Fibroblast of pulmonary artery (primary cell): ENCODE measurements at regions not wholly inside any gene's neighbourhood (a gene's known extent, or its start where the extent isn't known, plus 50 kb on each side); places are given as distances from the start of the nearest gene placed in this dataset.
A peak's percentile ranks its signal among the peaks of the same experiment; 100 is the strongest.
"Not testable (repeated sequence)": the region's sequence is repeated elsewhere in the genome, so short reads cannot be mapped to it uniquely, and the experiment has no call there.

Source experiments
- DNase-seq: peaks from one replicate; pipeline ENCODE4 v3.0.0-alpha.2; 2010; ENCODE audit warnings: low read depth
- H3K4me3 ChIP-seq: replicated peaks from 2 replicates; pipeline ENCODE4 v1.5.1; 2011; ENCODE audit warnings: low read depth, mild to moderate bottlenecking, control low read depth, low read length, moderate library complexity
- TF ChIP-seq, protein P1 (sequence below): IDR thresholded peaks from 2 replicates; pipeline ENCODE4 v1.5.1; 2011; ENCODE audit warnings: mild to moderate bottlenecking, control low read depth, low read length, inconsistent platforms; ENCODE audit errors: missing control alignments

DNA sequence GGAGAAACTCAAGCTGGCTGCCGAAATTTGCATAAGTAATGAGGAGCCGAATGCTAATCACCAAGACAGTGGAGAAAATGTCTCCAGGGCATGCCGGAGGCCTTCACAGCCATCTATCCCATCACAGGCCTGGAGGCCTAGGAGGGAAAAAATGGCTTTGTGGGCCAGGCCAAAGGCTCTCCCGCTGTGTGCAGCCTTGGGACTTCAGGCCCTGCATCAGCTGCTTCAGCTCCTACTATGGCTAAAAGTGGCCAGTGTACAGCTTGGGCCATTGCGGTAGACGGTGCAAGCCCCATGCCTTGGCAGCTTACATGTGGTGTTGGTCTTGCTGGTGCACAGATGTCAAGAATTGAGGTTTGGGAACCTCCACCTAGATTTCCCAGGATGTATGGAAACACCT lies 162.6 kb upstream of the FAM47A start:
- TF ChIP-seq, protein P1, sequence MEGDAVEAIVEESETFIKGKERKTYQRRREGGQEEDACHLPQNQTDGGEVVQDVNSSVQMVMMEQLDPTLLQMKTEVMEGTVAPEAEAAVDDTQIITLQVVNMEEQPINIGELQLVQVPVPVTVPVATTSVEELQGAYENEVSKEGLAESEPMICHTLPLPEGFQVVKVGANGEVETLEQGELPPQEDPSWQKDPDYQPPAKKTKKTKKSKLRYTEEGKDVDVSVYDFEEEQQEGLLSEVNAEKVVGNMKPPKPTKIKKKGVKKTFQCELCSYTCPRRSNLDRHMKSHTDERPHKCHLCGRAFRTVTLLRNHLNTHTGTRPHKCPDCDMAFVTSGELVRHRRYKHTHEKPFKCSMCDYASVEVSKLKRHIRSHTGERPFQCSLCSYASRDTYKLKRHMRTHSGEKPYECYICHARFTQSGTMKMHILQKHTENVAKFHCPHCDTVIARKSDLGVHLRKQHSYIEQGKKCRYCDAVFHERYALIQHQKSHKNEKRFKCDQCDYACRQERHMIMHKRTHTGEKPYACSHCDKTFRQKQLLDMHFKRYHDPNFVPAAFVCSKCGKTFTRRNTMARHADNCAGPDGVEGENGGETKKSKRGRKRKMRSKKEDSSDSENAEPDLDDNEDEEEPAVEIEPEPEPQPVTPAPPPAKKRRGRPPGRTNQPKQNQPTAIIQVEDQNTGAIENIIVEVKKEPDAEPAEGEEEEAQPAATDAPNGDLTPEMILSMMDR = no peak
- no peak overlapping the region for H3K4me3 ChIP-seq
- DNase-seq = no peak

GRCh38 chrX:34288782-34289181 lies 156.7 kb upstream of the FAM47A start:
- H3K4me3 ChIP-seq = no peak overlapping the region
- TF ChIP-seq, protein P1 = no peak
- peak; percentile 8 for DNase-seq

DNA sequence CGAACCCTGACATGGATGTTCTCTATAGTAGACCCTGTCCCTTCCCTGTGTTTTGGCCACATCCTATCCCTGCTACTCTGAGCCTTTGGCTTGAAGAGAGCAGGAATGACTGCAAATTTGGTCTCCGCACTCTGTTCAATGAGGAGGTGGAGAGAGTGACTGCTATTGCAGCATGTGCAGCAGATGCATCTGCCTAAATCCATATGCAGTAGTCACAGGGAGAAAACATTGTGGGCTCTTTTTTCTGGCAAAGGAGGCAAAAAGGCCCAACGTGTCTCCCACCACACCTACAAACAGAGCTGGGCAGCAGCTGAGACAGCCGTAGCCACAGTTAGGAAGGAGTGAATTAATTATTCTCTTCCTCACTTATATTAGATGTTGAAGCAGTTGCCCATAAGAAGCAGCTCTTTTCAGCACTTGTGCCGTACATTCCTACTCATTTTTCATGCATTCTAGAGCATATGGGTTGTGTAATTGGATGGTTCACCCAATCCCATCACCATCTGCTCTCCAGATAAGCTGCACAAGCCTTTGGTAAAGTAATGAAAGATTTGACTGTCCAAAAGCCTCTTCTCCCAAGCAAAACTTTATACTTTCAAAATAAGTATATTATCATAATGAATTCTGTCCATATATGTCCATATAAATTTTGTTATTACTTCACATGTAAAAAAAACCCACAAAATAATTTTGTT lies 147.9 kb upstream of the FAM47A start:
- TF ChIP-seq, protein P1 = no peak
- no peak for DNase-seq
- H3K4me3 ChIP-seq = no peak overlapping the region

DNA sequence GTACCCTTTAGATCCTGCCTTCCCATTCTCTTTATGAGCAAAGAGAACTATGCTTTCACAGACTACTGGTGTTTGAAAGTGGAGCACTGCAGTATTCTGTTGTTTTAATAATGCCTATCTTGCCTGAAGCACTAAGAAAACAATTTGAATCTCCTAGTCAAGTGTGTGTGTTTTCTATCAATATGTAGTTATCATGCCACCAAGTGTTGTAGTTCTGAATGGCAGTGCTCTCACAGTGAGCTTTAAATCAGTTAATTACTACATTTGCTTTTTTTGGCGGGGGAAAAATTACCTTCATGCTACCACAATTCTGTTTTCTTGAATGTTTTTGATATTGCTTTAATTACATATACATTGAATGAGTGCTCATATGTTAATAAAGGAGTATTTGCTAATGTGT lies 143.6 kb upstream of the FAM47A start:
- no peak for DNase-seq
- TF ChIP-seq, protein P1 = no peak

DNA sequence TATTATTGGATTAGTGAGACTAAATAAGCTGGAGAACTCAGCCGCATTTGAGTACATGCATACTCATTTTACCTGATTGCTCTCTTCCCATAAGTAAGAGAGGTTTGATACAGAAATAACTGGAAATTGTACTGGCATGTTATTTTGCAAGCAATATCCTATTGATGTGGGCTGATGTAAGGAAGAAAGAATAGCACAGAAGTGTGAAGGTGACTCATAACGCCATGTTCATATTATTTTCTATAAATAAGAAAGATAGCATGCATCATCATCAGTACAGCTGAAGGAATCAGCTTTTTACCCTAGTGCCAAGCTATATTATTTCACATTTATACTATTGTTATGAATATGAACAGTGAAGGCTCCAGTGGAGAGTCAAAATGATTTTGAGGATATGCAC lies 138.3 kb upstream of the FAM47A start:
- TF ChIP-seq, protein P1 = no peak
- DNase-seq = no peak
- H3K4me3 ChIP-seq = no peak overlapping the region

More for the DNA sequence above, 143.6 kb upstream of the FAM47A start:
- no peak overlapping the region for H3K4me3 ChIP-seq

GRCh38 chrX:34238896-34239295 lies 106.8 kb upstream of the FAM47A start:
- peak; percentile 1 for DNase-seq
- H3K4me3 ChIP-seq = no peak overlapping the region
- TF ChIP-seq, protein P1 = no peak

DNA sequence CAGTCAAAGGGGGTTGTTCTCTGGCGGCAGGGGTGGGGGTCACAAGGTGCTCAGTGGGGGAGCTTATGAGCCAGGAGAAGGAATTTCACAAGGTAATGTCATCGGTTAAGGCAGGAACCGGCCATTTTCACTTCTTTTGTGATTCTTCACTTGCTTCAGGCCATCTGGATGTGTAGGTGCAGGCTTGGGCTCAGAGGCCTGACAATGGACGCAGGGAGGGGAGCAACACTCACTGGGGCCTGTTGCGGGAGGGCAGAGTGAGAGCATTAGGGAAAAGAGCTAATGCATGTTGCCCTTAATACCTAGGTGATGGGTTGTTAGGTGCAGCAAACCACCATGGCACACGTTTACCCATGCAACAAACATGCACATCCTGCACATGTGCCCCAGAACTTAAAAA lies 98.0 kb upstream of the FAM47A start:
- not testable (repeated sequence) for H3K4me3 ChIP-seq, DNase-seq
